CD8-positive, alpha-beta memory T cell (primary cell): ENCODE measurements at regions not wholly inside any gene's neighbourhood (a gene's known extent, or its start where the extent isn't known, plus 50 kb on each side); places are given as distances from the start of the nearest gene placed in this dataset.

Source experiments
- CTCF ChIA-PET: fragments of 350-600 bp; sonication (Branson Sonifier 250); formaldehyde crosslinking; loops from one replicate; lab custom pipeline; 2021; ENCODE audit warnings: antibody characterized with exemption; lab: Charles Lee
- POLR2A ChIA-PET: fragments of 350-600 bp; sonication (Branson Sonifier 250); formaldehyde crosslinking; loops from one replicate; lab custom pipeline; 2021; ENCODE audit warnings: antibody characterized with exemption; lab: Charles Lee
- DNase-seq, 5 donors: peaks; one replicate each; pipeline versions ENCODE4 v3.0.0 to v3.0.0-alpha.2; 2020 to 2022; ENCODE audit warnings: mixed read lengths in 1 of 5
- H3K27ac ChIP-seq: one replicate; pipeline ENCODE4 v1.7.0; 2013; ENCODE audit warnings: low read depth, mild to moderate bottlenecking, low read length, moderate library complexity
- H3K27me3 ChIP-seq: 2 replicates; pipeline ENCODE4 v1.7.0; 2013; ENCODE audit warnings: low read length, mild to moderate bottlenecking; ENCODE audit not compliant: insufficient read depth, poor library complexity, severe bottlenecking
- H3K36me3 ChIP-seq: 2 replicates; pipeline ENCODE4 v1.7.0; 2013; ENCODE audit warnings: mild to moderate bottlenecking, low read length, moderate library complexity; ENCODE audit not compliant: insufficient read depth
- H3K4me1 ChIP-seq: 2 replicates; pipeline ENCODE4 v1.7.0; 2013; ENCODE audit warnings: mild to moderate bottlenecking, low read length, moderate library complexity; ENCODE audit not compliant: insufficient read depth
- H3K4me3 ChIP-seq: 2 replicates; pipeline ENCODE4 v1.7.0; 2013; ENCODE audit warnings: mild to moderate bottlenecking, low read length
- H3K9me3 ChIP-seq: 2 replicates; pipeline ENCODE4 v1.7.0; 2013; ENCODE audit warnings: mild to moderate bottlenecking, low read length
- H3K27ac Mint-ChIP-seq, 8 donors: one replicate each; pipeline ENCODE4 v1.8.0; 2020 to 2021; ENCODE audit warnings: mixed read lengths in 8 of 8, mild to moderate bottlenecking in 6 of 8, inconsistent platforms in 3 of 8, moderate library complexity in 3 of 8
- H3K27me3 Mint-ChIP-seq, 2 donors: one replicate each; pipeline ENCODE4 v1.8.0; 2020 to 2021; ENCODE audit warnings: mixed read lengths in 2 of 2, mild to moderate bottlenecking in 1 of 2, moderate library complexity in 1 of 2
- H3K36me3 Mint-ChIP-seq, 3 donors: one replicate each; pipeline ENCODE4 v1.8.0; 2020 to 2021; ENCODE audit warnings: mixed read lengths in 3 of 3, inconsistent platforms in 1 of 3, mild to moderate bottlenecking in 1 of 3
- H3K4me1 Mint-ChIP-seq, 3 donors: one replicate each; pipeline ENCODE4 v1.8.0; 2020 to 2021; ENCODE audit warnings: mixed read lengths in 3 of 3, inconsistent platforms in 1 of 3, mild to moderate bottlenecking in 1 of 3
- H3K4me3 Mint-ChIP-seq, 7 donors: one replicate each; pipeline ENCODE4 v1.8.0; 2020 to 2021; ENCODE audit warnings: mixed read lengths in 7 of 7, mild to moderate bottlenecking in 6 of 7, moderate library complexity in 4 of 7, inconsistent platforms in 2 of 7
- H3K9me3 Mint-ChIP-seq, 5 donors: one replicate each; pipeline ENCODE4 v1.8.0; 2020 to 2022; ENCODE audit warnings: mixed read lengths in 5 of 5, mild to moderate bottlenecking in 3 of 5, moderate library complexity in 2 of 5, inconsistent platforms in 1 of 5

DNA sequence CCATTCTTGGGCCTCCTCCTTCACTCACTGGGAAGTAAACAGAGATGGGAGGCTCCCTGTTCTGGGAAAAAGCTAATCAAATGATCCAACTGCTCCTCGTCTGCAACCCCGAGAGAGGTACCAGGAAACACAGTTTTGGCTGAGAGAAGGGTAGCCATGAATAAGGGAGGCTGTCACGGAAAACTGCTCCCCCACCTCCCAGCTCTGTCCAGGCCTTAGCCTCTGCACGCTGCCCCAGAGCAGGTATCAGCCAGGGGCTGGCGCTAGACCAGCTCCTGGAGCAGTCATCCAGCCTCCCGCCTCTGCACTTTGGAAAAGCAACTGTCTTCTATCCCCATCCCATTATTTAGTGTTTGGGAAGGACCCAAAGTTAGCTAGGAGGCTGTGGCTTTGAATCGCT, 266.1 kb downstream of the NDUFS4 start:
- H3K4me1 ChIP-seq: no peaks in the 10 kb centered on the region
- no peak overlapping the region for H3K27ac ChIP-seq
- Mint-ChIP-seq H3K9me3 (peaks cover 0 to 5% (median 0%) of the 10 kb centered on the region in 5 donors), H3K27me3 (no peaks in the 10 kb centered on the region), H3K4me1 (no peaks in the 10 kb centered on the region), H3K36me3 (no peaks in the 10 kb centered on the region), H3K27ac (no peak overlapping the region), H3K4me3 (no peak overlapping the region)
- H3K4me3 ChIP-seq: no peak overlapping the region
- DNase-seq: no peak
- no peaks in the 10 kb centered on the region for H3K36me3 ChIP-seq
- no peaks in the 10 kb centered on the region for H3K9me3 ChIP-seq
- no peaks in the 10 kb centered on the region for H3K27me3 ChIP-seq
- ChIA-PET POLR2A (no interaction called here), CTCF (no interaction called here)

DNA sequence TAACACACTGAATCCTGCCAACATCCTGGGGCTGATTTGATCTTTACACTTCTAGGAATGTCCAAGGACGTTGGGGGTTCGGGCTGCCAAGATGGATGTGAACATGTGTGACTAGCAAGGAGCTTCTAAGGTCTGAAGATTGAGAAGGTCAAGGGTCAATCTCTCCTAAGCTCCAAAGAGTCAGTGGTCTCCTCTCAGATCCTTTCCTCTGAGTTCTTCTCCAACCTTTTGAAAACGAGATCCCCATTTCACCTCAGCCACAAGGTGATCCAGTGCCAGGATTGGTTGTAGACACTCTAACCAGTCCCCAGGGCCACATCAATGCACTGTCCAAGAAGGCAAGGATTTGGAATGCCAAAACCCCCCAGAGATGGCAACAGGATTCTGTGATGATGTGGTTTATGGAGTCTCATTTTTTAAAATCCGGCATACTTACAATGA, 266.8 kb downstream of the NDUFS4 start:
- no peaks in the 10 kb centered on the region for H3K36me3 Mint-ChIP-seq
- Histone ChIP-seq H3K36me3 (no peaks in the 10 kb centered on the region), H3K27me3 (no peaks in the 10 kb centered on the region), H3K4me3 (no peak overlapping the region), H3K4me1 (no peaks in the 10 kb centered on the region), H3K9me3 (no peaks in the 10 kb centered on the region), H3K27ac (no peak overlapping the region)
- CTCF ChIA-PET: no interaction called here
- no peak overlapping the region for H3K4me3 Mint-ChIP-seq
- H3K4me1 Mint-ChIP-seq: no peaks in the 10 kb centered on the region
- peak overlapping the region in 1 of 8 donors; percentile 70 for H3K27ac Mint-ChIP-seq
- peaks cover 0 to 5% (median 0%) of the 10 kb centered on the region in 5 donors for H3K9me3 Mint-ChIP-seq
- no peaks in the 10 kb centered on the region for H3K27me3 Mint-ChIP-seq
- POLR2A ChIA-PET: no interaction called here
- DNase-seq: no peak

DNA sequence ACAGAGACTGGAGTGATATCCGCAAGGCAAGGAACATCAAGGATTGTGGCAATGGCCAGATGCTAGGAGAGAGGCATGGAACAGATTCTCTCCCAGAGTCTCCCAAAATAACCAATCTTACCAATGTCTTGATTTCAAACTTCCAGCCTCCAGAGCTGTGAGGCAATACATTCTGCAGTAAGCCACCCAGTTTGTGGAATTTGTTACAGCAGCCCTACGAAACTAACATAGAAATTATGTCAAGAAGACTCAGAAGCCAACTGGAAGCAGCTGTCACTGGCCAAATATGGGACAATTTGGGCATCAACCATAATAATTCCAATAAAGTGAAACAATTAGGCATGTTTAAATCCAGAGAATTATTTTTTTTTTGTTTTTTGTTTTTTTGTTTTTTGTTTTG, 271.1 kb downstream of the NDUFS4 start:
- H3K9me3 Mint-ChIP-seq: peaks cover 0 to 5% (median 0%) of the 10 kb centered on the region in 5 donors
- ChIA-PET POLR2A (no interaction called here), CTCF (no interaction called here)
- no peaks in the 10 kb centered on the region for H3K36me3 ChIP-seq
- no peak overlapping the region for H3K4me3 Mint-ChIP-seq
- no peaks in the 10 kb centered on the region for H3K4me1 ChIP-seq
- peaks cover 0 to 10% of the 10 kb centered on the region in 2 donors for H3K27me3 Mint-ChIP-seq
- H3K27ac Mint-ChIP-seq: no peak overlapping the region
- no peak overlapping the region for H3K27ac ChIP-seq
- DNase-seq: no peak
- no peak overlapping the region for H3K4me3 ChIP-seq
- peaks cover 2% of the 10 kb centered on the region for H3K27me3 ChIP-seq
- no peaks in the 10 kb centered on the region for H3K4me1 Mint-ChIP-seq
- H3K9me3 ChIP-seq: no peaks in the 10 kb centered on the region
- H3K36me3 Mint-ChIP-seq: no peaks in the 10 kb centered on the region
